Ishikawa (cell line): ENCODE measurements at regions not wholly inside any gene's neighbourhood (a gene's known extent, or its start where the extent isn't known, plus 50 kb on each side); places are given as distances from the start of the nearest gene placed in this dataset.

Experiments used
- CEBPB ChIP-seq: IDR thresholded peaks from 2 replicates; pipeline ENCODE4 v1.6.1; 2012
- CREB1 ChIP-seq: IDR thresholded peaks from 2 replicates; pipeline ENCODE4 v1.6.1; 2012; ENCODE audit warnings: low read depth
- EGR1 ChIP-seq: IDR thresholded peaks from 2 replicates; pipeline ENCODE4 v1.6.1; 2012
- EP300 ChIP-seq: IDR thresholded peaks from 2 replicates; pipeline ENCODE4 v1.6.1; 2012; ENCODE audit warnings: borderline replicate concordance
- FOXM1 ChIP-seq: IDR thresholded peaks from 2 replicates; pipeline ENCODE4 v1.6.1; 2012; ENCODE audit warnings: low read depth, borderline replicate concordance
- MAX ChIP-seq: IDR thresholded peaks from 2 replicates; pipeline ENCODE4 v1.6.1; 2012
- NFIC ChIP-seq: IDR thresholded peaks from 2 replicates; pipeline ENCODE4 v1.6.1; 2012
- RAD21 ChIP-seq: IDR thresholded peaks from 2 replicates; pipeline ENCODE4 v1.6.1; 2012; ENCODE audit warnings: low read depth
- REST ChIP-seq: IDR thresholded peaks from 2 replicates; pipeline ENCODE4 v1.6.1; 2012; ENCODE audit warnings: low read depth, mild to moderate bottlenecking
- TAF1 ChIP-seq: IDR thresholded peaks from 2 replicates; pipeline ENCODE4 v1.6.1; 2012; ENCODE audit warnings: low read depth, mild to moderate bottlenecking
- TCF12 ChIP-seq: IDR thresholded peaks from 2 replicates; pipeline ENCODE4 v1.6.1; 2012; ENCODE audit warnings: low read depth
- TEAD4 ChIP-seq: IDR thresholded peaks from 2 replicates; pipeline ENCODE4 v1.6.1; 2012
- YY1 ChIP-seq: IDR thresholded peaks from 2 replicates; pipeline ENCODE4 v1.6.1; 2012; ENCODE audit warnings: low read depth
- ZBTB7A ChIP-seq: IDR thresholded peaks from 2 replicates; pipeline ENCODE4 v1.6.1; 2012; ENCODE audit warnings: low read depth
- TF ChIP-seq, protein P1 (sequence below): IDR thresholded peaks from 2 replicates; pipeline ENCODE4 v1.6.1; 2012

GRCh38 chr7:131649879-131650278 is 93.5 kb upstream of the PODXL start:
- TF ChIP-seq, protein P1, sequence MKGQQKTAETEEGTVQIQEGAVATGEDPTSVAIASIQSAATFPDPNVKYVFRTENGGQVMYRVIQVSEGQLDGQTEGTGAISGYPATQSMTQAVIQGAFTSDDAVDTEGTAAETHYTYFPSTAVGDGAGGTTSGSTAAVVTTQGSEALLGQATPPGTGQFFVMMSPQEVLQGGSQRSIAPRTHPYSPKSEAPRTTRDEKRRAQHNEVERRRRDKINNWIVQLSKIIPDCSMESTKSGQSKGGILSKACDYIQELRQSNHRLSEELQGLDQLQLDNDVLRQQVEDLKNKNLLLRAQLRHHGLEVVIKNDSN = no peak
- TF ChIP-seq FOXM1 (no peak), RAD21 (no peak), TAF1 (no peak), MAX (no peak), TEAD4 (no peak), REST (no peak)

DNA sequence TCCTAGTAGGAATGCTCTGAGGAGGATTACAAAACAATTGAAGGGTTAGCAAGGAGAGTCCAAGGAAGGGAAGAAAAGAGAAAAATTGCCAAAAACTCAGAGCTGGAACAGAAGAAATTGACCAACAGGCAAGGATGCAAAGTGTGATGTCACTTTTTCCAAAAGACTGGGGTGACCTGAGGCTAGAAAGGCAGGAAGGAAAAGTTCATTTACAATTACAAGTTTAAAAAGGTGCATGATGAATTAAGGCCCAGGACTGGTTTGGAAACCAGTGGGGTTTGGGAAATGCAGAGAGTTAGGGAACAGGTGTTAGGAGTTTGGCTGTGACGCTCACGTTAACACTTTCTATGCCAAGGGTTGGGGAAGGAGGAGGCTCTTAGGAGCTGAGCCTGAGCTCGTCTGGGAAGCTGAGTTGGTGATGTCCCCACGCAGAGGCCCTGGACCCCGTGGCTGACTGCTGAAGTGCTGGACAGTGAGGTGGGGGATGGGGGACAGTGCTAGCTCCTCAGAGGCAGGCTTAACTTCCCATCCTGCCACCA is 92.6 kb upstream of the PODXL start:
- peak; percentile 59 for TF ChIP-seq REST
- TF ChIP-seq TEAD4 = no peak

DNA sequence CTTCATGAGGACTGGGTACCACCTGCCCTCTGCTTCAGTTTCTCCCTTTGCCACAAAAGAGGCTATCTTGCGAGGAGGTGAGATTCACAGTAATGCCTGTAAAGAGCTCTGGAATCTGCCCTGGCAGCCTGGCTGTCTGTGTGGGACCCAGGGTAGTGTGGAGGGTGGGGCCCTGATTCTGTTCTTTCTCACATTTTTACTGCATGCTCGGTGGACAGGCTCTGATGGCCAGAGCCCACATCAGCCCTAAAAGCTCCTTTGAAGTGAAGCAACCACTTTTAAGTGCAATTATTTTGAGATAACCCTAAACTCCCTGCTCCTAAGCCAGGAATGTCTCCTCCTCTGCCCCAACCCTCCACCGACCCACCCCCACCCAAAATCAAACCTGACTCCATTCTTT is 92.1 kb upstream of the PODXL start:
- TF ChIP-seq YY1 = no peak
- no peak for TF ChIP-seq REST
- TF ChIP-seq TEAD4 = no peak
- no peak for TF ChIP-seq MAX
- TF ChIP-seq EGR1 = no peak

GRCh38 chr7:131646203-131646602 is 89.8 kb upstream of the PODXL start:
- no peak for TF ChIP-seq CREB1
- TF ChIP-seq, protein P1 = no peak
- TF ChIP-seq CEBPB = no peak
- TF ChIP-seq EGR1 = no peak
- TF ChIP-seq TCF12 = no peak
- no peak for TF ChIP-seq RAD21
- TF ChIP-seq YY1 = no peak
- TF ChIP-seq EP300 = no peak
- TF ChIP-seq NFIC = no peak
- TF ChIP-seq REST = no peak
- no peak for TF ChIP-seq TAF1
- TF ChIP-seq FOXM1 = no peak
- TF ChIP-seq TEAD4 = no peak
- no peak for TF ChIP-seq ZBTB7A
- no peak for TF ChIP-seq MAX
